Central memory CD8-positive, alpha-beta T cell (primary cell): ENCODE measurements at regions not wholly inside any gene's neighbourhood (a gene's known extent, or its start where the extent isn't known, plus 50 kb on each side); places are given as distances from the start of the nearest gene placed in this dataset.

Experiments
- ATAC-seq: fragments of 150-1000 bp; cut with Tn5 transposase; replicated peaks from 2 replicates; pipeline ENCODE4 v1.10.0; 2022; ENCODE audit warnings: mild to moderate bottlenecking, moderate FRiP score, moderate number of reproducible peaks; ENCODE audit not compliant: poor library complexity, severe bottlenecking; ENCODE audit errors: extremely low read depth
- DNase-seq, 2 donors: peaks; one replicate each; pipeline ENCODE4 v3.0.0; 2021; ENCODE audit warnings: low spot score in 2 of 2
- H3K27ac Mint-ChIP-seq: one replicate; pipeline ENCODE4 v1.8.0; 2022; ENCODE audit warnings: low read depth, mild to moderate bottlenecking, moderate library complexity, mixed read lengths
- H3K27me3 Mint-ChIP-seq: one replicate; pipeline ENCODE4 v1.8.0; 2022; ENCODE audit warnings: mixed read lengths
- H3K36me3 Mint-ChIP-seq: one replicate; pipeline ENCODE4 v1.8.0; 2022; ENCODE audit warnings: mild to moderate bottlenecking, moderate library complexity, mixed read lengths; ENCODE audit not compliant: insufficient read depth
- H3K4me1 Mint-ChIP-seq: one replicate; pipeline ENCODE4 v1.8.0; 2022; ENCODE audit warnings: mixed read lengths
- H3K4me3 Mint-ChIP-seq: one replicate; pipeline ENCODE4 v1.8.0; 2022; ENCODE audit warnings: mild to moderate bottlenecking, moderate library complexity, mixed read lengths
- H3K9me3 Mint-ChIP-seq: one replicate; pipeline ENCODE4 v1.8.0; 2022; ENCODE audit warnings: mixed read lengths

GRCh38 chr5:92749943-92750342 lies 831.1 kb downstream of the NR2F1-AS1 start:
- peaks cover under 1% of the 10 kb centered on the region for H3K36me3 Mint-ChIP-seq
- DNase-seq (no peak), ATAC-seq (no peak)
- no peaks in the 10 kb centered on the region for H3K4me1 Mint-ChIP-seq
- H3K4me3 Mint-ChIP-seq: no peak overlapping the region
- H3K9me3 Mint-ChIP-seq: peaks cover 30% of the 10 kb centered on the region
- no peaks in the 10 kb centered on the region for H3K27me3 Mint-ChIP-seq
- no peak overlapping the region for H3K27ac Mint-ChIP-seq

- H3K9me3 Mint-ChIP-seq: peaks cover 20% of the 10 kb centered on the region
- no peaks in the 10 kb centered on the region for H3K36me3 Mint-ChIP-seq
- ATAC-seq (no peak), DNase-seq (no peak)
- no peak overlapping the region for H3K4me3 Mint-ChIP-seq
- H3K4me1 Mint-ChIP-seq: no peaks in the 10 kb centered on the region
- H3K27ac Mint-ChIP-seq: no peak overlapping the region
- no peaks in the 10 kb centered on the region for H3K27me3 Mint-ChIP-seq
Measured at GRCh38 chr5:92748072-92748676, 832.8 kb downstream of the NR2F1-AS1 start.

GRCh38 chr5:92741906-92742305 lies 839.1 kb downstream of the NR2F1-AS1 start:
- H3K4me3 Mint-ChIP-seq: no peak overlapping the region
- no peak for ATAC-seq

GRCh38 chr5:92734211-92734940 lies 846.6 kb downstream of the NR2F1-AS1 start:
- no peaks in the 10 kb centered on the region for H3K4me1 Mint-ChIP-seq
- no peak overlapping the region for H3K4me3 Mint-ChIP-seq
- no peak overlapping the region for H3K27ac Mint-ChIP-seq
- no peaks in the 10 kb centered on the region for H3K27me3 Mint-ChIP-seq
- H3K9me3 Mint-ChIP-seq: peaks cover 17% of the 10 kb centered on the region
- DNase-seq (no peak), ATAC-seq (no peak)
- no peaks in the 10 kb centered on the region for H3K36me3 Mint-ChIP-seq

More at GRCh38 chr5:92741906-92742305, 839.1 kb downstream of the NR2F1-AS1 start:
- no peaks in the 10 kb centered on the region for H3K36me3 Mint-ChIP-seq
- no peaks in the 10 kb centered on the region for H3K4me1 Mint-ChIP-seq
- DNase-seq: no peak
- H3K27ac Mint-ChIP-seq: no peak overlapping the region
- no peaks in the 10 kb centered on the region for H3K27me3 Mint-ChIP-seq
- H3K9me3 Mint-ChIP-seq: peaks cover 11% of the 10 kb centered on the region

- Mint-ChIP-seq H3K4me1 (no peaks in the 10 kb centered on the region), H3K4me3 (no peak overlapping the region), H3K36me3 (peaks cover 1% of the 10 kb centered on the region), H3K9me3 (peaks cover 4% of the 10 kb centered on the region), H3K27me3 (no peaks in the 10 kb centered on the region), H3K27ac (no peak overlapping the region)
- no peak for ATAC-seq
- no peak for DNase-seq
Measured at GRCh38 chr5:92730486-92730885, 850.5 kb downstream of the NR2F1-AS1 start.

- H3K27ac Mint-ChIP-seq: no peak overlapping the region
- H3K4me1 Mint-ChIP-seq: no peaks in the 10 kb centered on the region
- no peak overlapping the region for H3K4me3 Mint-ChIP-seq
- H3K27me3 Mint-ChIP-seq: no peaks in the 10 kb centered on the region
- ATAC-seq (no peak), DNase-seq (no peak)
- H3K9me3 Mint-ChIP-seq: peaks cover 5% of the 10 kb centered on the region
- peaks cover 1% of the 10 kb centered on the region for H3K36me3 Mint-ChIP-seq
Measured at GRCh38 chr5:92729088-92729487, 851.9 kb downstream of the NR2F1-AS1 start.

- H3K4me1 Mint-ChIP-seq: no peaks in the 10 kb centered on the region
- DNase-seq: no peak
- H3K4me3 Mint-ChIP-seq: no peak overlapping the region
- H3K27ac Mint-ChIP-seq: no peak overlapping the region
- peaks cover 2% of the 10 kb centered on the region for H3K36me3 Mint-ChIP-seq
- ATAC-seq: no peak
- no peaks in the 10 kb centered on the region for H3K9me3 Mint-ChIP-seq
- H3K27me3 Mint-ChIP-seq: no peaks in the 10 kb centered on the region
Measured at GRCh38 chr5:92715946-92716520, 865.0 kb downstream of the NR2F1-AS1 start.

- DNase-seq: no peak
- no peak for ATAC-seq
- Mint-ChIP-seq H3K36me3 (peaks cover 2% of the 10 kb centered on the region), H3K4me3 (no peak overlapping the region), H3K27ac (no peak overlapping the region), H3K27me3 (no peaks in the 10 kb centered on the region), H3K9me3 (peaks cover under 1% of the 10 kb centered on the region), H3K4me1 (no peaks in the 10 kb centered on the region)
Measured at GRCh38 chr5:92713826-92714225, 867.2 kb downstream of the NR2F1-AS1 start.

GRCh38 chr5:92713335-92713743 lies 867.7 kb downstream of the NR2F1-AS1 start:
- peaks cover 2% of the 10 kb centered on the region for H3K36me3 Mint-ChIP-seq
- H3K27me3 Mint-ChIP-seq: no peaks in the 10 kb centered on the region
- no peaks in the 10 kb centered on the region for H3K4me1 Mint-ChIP-seq
- H3K9me3 Mint-ChIP-seq: peaks cover 6% of the 10 kb centered on the region
- DNase-seq (no peak), ATAC-seq (no peak)
- H3K27ac Mint-ChIP-seq: no peak overlapping the region
- H3K4me3 Mint-ChIP-seq: no peak overlapping the region

- Mint-ChIP-seq H3K4me3 (no peak overlapping the region), H3K36me3 (peaks cover 2% of the 10 kb centered on the region), H3K27ac (no peak overlapping the region), H3K9me3 (peaks cover 6% of the 10 kb centered on the region), H3K4me1 (no peaks in the 10 kb centered on the region), H3K27me3 (no peaks in the 10 kb centered on the region)
- DNase-seq (no peak), ATAC-seq (no peak)
Measured at GRCh38 chr5:92711956-92712355, 869.1 kb downstream of the NR2F1-AS1 start.

GRCh38 chr5:92704590-92704989 lies 876.4 kb downstream of the NR2F1-AS1 start:
- no peaks in the 10 kb centered on the region for H3K36me3 Mint-ChIP-seq
- no peaks in the 10 kb centered on the region for H3K4me1 Mint-ChIP-seq
- no peak for DNase-seq
- ATAC-seq: no peak
- H3K27ac Mint-ChIP-seq: no peak overlapping the region
- no peak overlapping the region for H3K4me3 Mint-ChIP-seq
- H3K9me3 Mint-ChIP-seq: peaks cover 6% of the 10 kb centered on the region
- no peaks in the 10 kb centered on the region for H3K27me3 Mint-ChIP-seq

- Mint-ChIP-seq H3K4me1 (no peaks in the 10 kb centered on the region), H3K9me3 (peaks cover 6% of the 10 kb centered on the region), H3K27ac (no peak overlapping the region), H3K27me3 (no peaks in the 10 kb centered on the region), H3K4me3 (no peak overlapping the region), H3K36me3 (no peaks in the 10 kb centered on the region)
- ATAC-seq (no peak), DNase-seq (no peak)
Measured at GRCh38 chr5:92703976-92704375, 877.0 kb downstream of the NR2F1-AS1 start.
